ENCODE measurements at regions not wholly inside any gene's neighbourhood (a gene's known extent, or its start where the extent isn't known, plus 50 kb on each side); places are given as distances from the start of the nearest gene placed in this dataset.

DNA sequence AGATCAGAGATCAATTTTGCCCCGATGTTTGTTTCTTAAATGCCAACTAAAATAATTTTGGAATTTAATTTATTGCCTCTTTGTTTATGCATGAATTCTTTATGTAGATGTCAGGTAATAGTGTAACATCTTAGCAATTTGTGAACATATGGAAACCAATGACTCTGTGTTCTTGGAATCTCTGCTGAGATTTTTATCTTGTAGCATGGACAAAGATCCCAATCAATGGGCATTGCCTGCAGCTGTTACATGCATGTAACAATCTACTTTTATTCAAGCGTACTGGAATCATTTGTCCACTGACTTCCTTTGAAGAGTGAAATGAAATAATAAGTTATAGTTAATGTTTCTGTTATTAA, 61.6 kb upstream of the ARSJ start:
- TF ChIP-seq POLR2A (IDR thresholded peaks at IDR 0.05; ENCODE audit: control extremely low read depth in 1 of 2, low read depth in 2 of 2, low read length in 2 of 2) (no peak), CTCF (IDR thresholded peaks at IDR 0.05; ENCODE audit: control extremely low read depth in 1 of 3, insufficient read depth in 1 of 3, low read depth in 1 of 3, low read length in 3 of 3) (no peak), TEAD4 (IDR thresholded peaks at IDR 0.05; ENCODE audit: low read depth, low read length) (no peak), NRF1 (IDR thresholded peaks at IDR 0.05; ENCODE audit: low read depth, low read length) (no peak), KDM5A (IDR thresholded peaks at IDR 0.05; ENCODE audit: low read length) (no peak), GABPA (IDR thresholded peaks at IDR 0.05; ENCODE audit: borderline replicate concordance, insufficient read depth, low read length) (no peak), KDM1A (IDR thresholded peaks at IDR 0.05; ENCODE audit: borderline replicate concordance, low read length) (no peak), CHD2 (IDR thresholded peaks at IDR 0.05; ENCODE audit: low read length) (no peak), MAFK (IDR thresholded peaks at IDR 0.05; ENCODE audit: low read depth, low read length) (no peak), CEBPB (IDR thresholded peaks at IDR 0.05; ENCODE audit: low read depth, low read length) (no peak), YY1 (IDR thresholded peaks at IDR 0.05; ENCODE audit: low read depth, low read length) (no peak)
- TF ChIP-seq, protein P1, sequence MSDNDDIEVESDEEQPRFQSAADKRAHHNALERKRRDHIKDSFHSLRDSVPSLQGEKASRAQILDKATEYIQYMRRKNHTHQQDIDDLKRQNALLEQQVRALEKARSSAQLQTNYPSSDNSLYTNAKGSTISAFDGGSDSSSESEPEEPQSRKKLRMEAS (IDR thresholded peaks at IDR 0.05): no peak
- TF ChIP-seq, protein P2, sequence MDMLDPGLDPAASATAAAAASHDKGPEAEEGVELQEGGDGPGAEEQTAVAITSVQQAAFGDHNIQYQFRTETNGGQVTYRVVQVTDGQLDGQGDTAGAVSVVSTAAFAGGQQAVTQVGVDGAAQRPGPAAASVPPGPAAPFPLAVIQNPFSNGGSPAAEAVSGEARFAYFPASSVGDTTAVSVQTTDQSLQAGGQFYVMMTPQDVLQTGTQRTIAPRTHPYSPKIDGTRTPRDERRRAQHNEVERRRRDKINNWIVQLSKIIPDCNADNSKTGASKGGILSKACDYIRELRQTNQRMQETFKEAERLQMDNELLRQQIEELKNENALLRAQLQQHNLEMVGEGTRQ (IDR thresholded peaks at IDR 0.05; ENCODE audit: low read length): no peak

Data from H1 (cell line).